H9 (cell line): ENCODE measurements at regions not wholly inside any gene's neighbourhood (a gene's known extent, or its start where the extent isn't known, plus 50 kb on each side); places are given as distances from the start of the nearest gene placed in this dataset.

Experiments
- DNase-seq: peaks from one replicate; pipeline ENCODE4 v3.0.0-alpha.2; 2017
- H2AFZ ChIP-seq: one replicate; pipeline ENCODE4 v1.6.1; 2013; ENCODE audit warnings: mild to moderate bottlenecking, low read length, control low read depth, moderate library complexity
- H2AK5ac ChIP-seq: 2 replicates; pipeline ENCODE4 v1.6.1; 2013; ENCODE audit warnings: low read length, control low read depth, mixed read lengths; ENCODE audit not compliant: insufficient read length
- H2BK120ac ChIP-seq: one replicate; pipeline ENCODE4 v1.6.1; 2013; ENCODE audit warnings: low read depth, mild to moderate bottlenecking, low read length, control low read depth, inconsistent platforms; ENCODE audit not compliant: poor library complexity, severe bottlenecking
- H2BK12ac ChIP-seq: 2 replicates; pipeline ENCODE4 v1.6.1; 2013; ENCODE audit warnings: low read length, control low read depth, mixed read lengths, low read depth; ENCODE audit not compliant: insufficient read length
- H2BK15ac ChIP-seq: 2 replicates; pipeline ENCODE4 v1.6.1; 2013; ENCODE audit warnings: low read depth, low read length, control low read depth
- H2BK20ac ChIP-seq: one replicate; pipeline ENCODE4 v1.6.1; 2013; ENCODE audit warnings: low read depth, mild to moderate bottlenecking, low read length, control low read depth, inconsistent platforms; ENCODE audit not compliant: poor library complexity, severe bottlenecking
- H2BK5ac ChIP-seq: 2 replicates; pipeline ENCODE4 v1.6.1; 2013; ENCODE audit warnings: low read length, control low read depth, mixed read lengths; ENCODE audit not compliant: insufficient read length
- H3K14ac ChIP-seq: 2 replicates; pipeline ENCODE4 v1.6.1; 2013; ENCODE audit warnings: low read length, control low read depth; ENCODE audit not compliant: insufficient read depth
- H3K18ac ChIP-seq: 2 replicates; pipeline ENCODE4 v1.6.1; 2013; ENCODE audit warnings: low read depth, mild to moderate bottlenecking, mixed read lengths, low read length, control low read depth; ENCODE audit not compliant: insufficient read length
- H3K23ac ChIP-seq: 2 replicates; pipeline ENCODE4 v1.6.1; 2013; ENCODE audit warnings: low read length, control low read depth, mixed read lengths, low read depth; ENCODE audit not compliant: insufficient read length
- H3K23me2 ChIP-seq: 2 replicates; pipeline ENCODE4 v1.6.1; 2013; ENCODE audit warnings: low read depth, mild to moderate bottlenecking, mixed read lengths, low read length, control low read depth; ENCODE audit not compliant: insufficient read length, poor library complexity, severe bottlenecking
- H3K27ac ChIP-seq: 2 replicates; pipeline ENCODE4 v1.5.1; 2013; ENCODE audit warnings: low read length, control low read depth, mixed read lengths, low read depth; ENCODE audit not compliant: insufficient read length
- H3K27me3 ChIP-seq: 2 replicates; pipeline ENCODE4 v1.6.1; 2013; ENCODE audit warnings: low read length, control low read depth, inconsistent platforms; ENCODE audit not compliant: insufficient read depth
- H3K4ac ChIP-seq: 2 replicates; pipeline ENCODE4 v1.6.1; 2013; ENCODE audit warnings: low read depth, mild to moderate bottlenecking, control low read depth, inconsistent platforms, low read length, moderate library complexity
- H3K4me1 ChIP-seq: 2 replicates; pipeline ENCODE4 v1.6.1; 2013; ENCODE audit warnings: low read length, control low read depth, inconsistent platforms; ENCODE audit not compliant: insufficient read depth
- H3K4me2 ChIP-seq: 2 replicates; pipeline ENCODE4 v1.6.1; 2013; ENCODE audit warnings: low read length, control low read depth, mixed read lengths; ENCODE audit not compliant: insufficient read length, insufficient read depth
- H3K56ac ChIP-seq: 2 replicates; pipeline ENCODE4 v1.6.1; 2013; ENCODE audit warnings: low read depth, mild to moderate bottlenecking, mixed read lengths, low read length, control low read depth; ENCODE audit not compliant: insufficient read length
- H3K79me1 ChIP-seq: 2 replicates; pipeline ENCODE4 v1.6.1; 2013; ENCODE audit warnings: low read depth, mild to moderate bottlenecking, moderate library complexity, low read length, control low read depth, inconsistent platforms; ENCODE audit not compliant: insufficient read depth, poor library complexity, severe bottlenecking
- H3K79me2 ChIP-seq: 2 replicates; pipeline ENCODE4 v1.6.1; 2013; ENCODE audit warnings: low read length, control low read depth, inconsistent platforms; ENCODE audit not compliant: insufficient read depth
- H3K9ac ChIP-seq: 2 replicates; pipeline ENCODE4 v1.6.1; 2013; ENCODE audit warnings: low read length, control low read depth, mixed read lengths; ENCODE audit not compliant: insufficient read length; ENCODE audit errors: extremely low read depth
- H3K9me3 ChIP-seq: one replicate; pipeline ENCODE4 v1.6.1; 2013; ENCODE audit warnings: low read depth, low read length, inconsistent platforms; ENCODE audit not compliant: control insufficient read depth
- H3T11ph ChIP-seq: one replicate; pipeline ENCODE4 v1.6.1; 2013; ENCODE audit warnings: mild to moderate bottlenecking, low read length, control low read depth, inconsistent platforms
- H4K20me1 ChIP-seq: one replicate; pipeline ENCODE4 v1.6.1; 2013; ENCODE audit not compliant: control insufficient read depth, insufficient read length, insufficient read depth
- H4K5ac ChIP-seq: 2 replicates; pipeline ENCODE4 v1.6.1; 2013; ENCODE audit warnings: low read depth, mild to moderate bottlenecking, mixed read lengths, low read length, control low read depth; ENCODE audit not compliant: insufficient read length
- H4K8ac ChIP-seq: replicated peaks from 2 replicates; pipeline ENCODE4 v1.6.1; 2013; ENCODE audit warnings: low read length, control low read depth, mixed read lengths, low read depth; ENCODE audit not compliant: insufficient read length
- H4K91ac ChIP-seq: 2 replicates; pipeline ENCODE4 v1.6.1; 2013; ENCODE audit warnings: low read depth, mild to moderate bottlenecking, moderate library complexity, mixed read lengths, low read length, control low read depth; ENCODE audit not compliant: insufficient read length
- H3K27ac Mint-ChIP-seq, 3 experiments: 2 replicates in 2 of 3; 3 replicates in 1 of 3; pipeline ENCODE4 v1.8.0; 2020 to 2021; ENCODE audit warnings: mixed read lengths in 3 of 3, mild to moderate bottlenecking in 1 of 3, moderate library complexity in 1 of 3
- H3K27me3 Mint-ChIP-seq: 2 replicates; pipeline ENCODE4 v1.8.0; 2021; ENCODE audit warnings: low read depth, mild to moderate bottlenecking, moderate library complexity, mixed read lengths
- H3K36me3 Mint-ChIP-seq, 3 experiments: 2 replicates in 2 of 3; 3 replicates in 1 of 3; pipeline ENCODE4 v1.8.0; 2020 to 2021; ENCODE audit warnings: low read depth in 3 of 3, mixed read lengths in 3 of 3; ENCODE audit not compliant: insufficient read depth in 1 of 3
- H3K4me1 Mint-ChIP-seq, 2 experiments: 2 replicates each; pipeline ENCODE4 v1.8.0; 2020; ENCODE audit warnings: mixed read lengths in 2 of 2
- H3K4me3 Mint-ChIP-seq, 2 experiments: 2 replicates in 1 of 2; 3 replicates in 1 of 2; pipeline ENCODE4 v1.8.0; 2020 to 2021; ENCODE audit warnings: mild to moderate bottlenecking in 2 of 2, mixed read lengths in 2 of 2, moderate library complexity in 1 of 2
- H3K9me3 Mint-ChIP-seq, 2 experiments: 2 replicates in 1 of 2; 3 replicates in 1 of 2; pipeline ENCODE4 v1.8.0; 2020; ENCODE audit warnings: mild to moderate bottlenecking in 2 of 2, mixed read lengths in 2 of 2, moderate library complexity in 1 of 2
- CTCF ChIP-seq: fragments of 200-600 bp; sonication (generic); conservative IDR thresholded peaks from 3 replicates; pipeline ENCODE4 v1.8.0; 2021; ENCODE audit warnings: antibody characterized with exemption, mild to moderate bottlenecking
- WGBS: extraction: QIAGEN DNeasy Blood & Tissue Kit; methylation state at CpG from one replicate; pipeline ENCODE4 v1.1.7; 2013; ENCODE audit warnings: missing lambda C conversion rate, low lambda C conversion rate, mixed read lengths; ENCODE audit not compliant: insufficient read length; ENCODE audit errors: extremely low coverage; 5-methylcytosine and 5-hydroxymethylcytosine counted together

GRCh38 chr7:94061326-94061725 is 57.2 kb upstream of the BET1 start:
- no peak overlapping the region for H2AFZ ChIP-seq
- H3K9ac ChIP-seq: no peak overlapping the region
- H3K4me1 Mint-ChIP-seq: peaks cover 0 to 6% of the 10 kb centered on the region in 2 experiments; a peak in 2 of 4 replicates
- no peak overlapping the region for H2BK5ac ChIP-seq
- H3K27me3 Mint-ChIP-seq: no peaks in the 10 kb centered on the region
- H3K4me3 Mint-ChIP-seq: no peak overlapping the region
- H2BK15ac ChIP-seq: no peak overlapping the region
- H3T11ph ChIP-seq: no peak overlapping the region
- H3K4me2 ChIP-seq: no peak overlapping the region
- H3K27ac ChIP-seq: no peak overlapping the region
- no peak overlapping the region for H4K91ac ChIP-seq
- no peak overlapping the region for H3K27ac Mint-ChIP-seq
- H4K5ac ChIP-seq: no peak overlapping the region
- H2AK5ac ChIP-seq: no peak overlapping the region
- H4K20me1 ChIP-seq: no peaks in the 10 kb centered on the region
- no peaks in the 10 kb centered on the region for H3K27me3 ChIP-seq
- no peaks in the 10 kb centered on the region for H3K79me1 ChIP-seq
- H3K9me3 Mint-ChIP-seq: no peaks in the 10 kb centered on the region
- H4K8ac ChIP-seq: no peak overlapping the region
- H2BK20ac ChIP-seq: no peak overlapping the region
- H3K4me1 ChIP-seq: no peaks in the 10 kb centered on the region
- no peak overlapping the region for H2BK120ac ChIP-seq
- H3K36me3 Mint-ChIP-seq: no peaks in the 10 kb centered on the region
- no peak overlapping the region for H2BK12ac ChIP-seq
- no peak overlapping the region for H3K56ac ChIP-seq
- H3K23ac ChIP-seq: no peak overlapping the region
- no peaks in the 10 kb centered on the region for H3K23me2 ChIP-seq
- no peak for TF ChIP-seq CTCF
- H3K9me3 ChIP-seq: no peaks in the 10 kb centered on the region
- no peak for DNase-seq
- no peak overlapping the region for H3K14ac ChIP-seq
- no peak overlapping the region for H3K18ac ChIP-seq
- H3K79me2 ChIP-seq: no peaks in the 10 kb centered on the region
- no CpG with 5 or more reads among the region's 3 CpGs for WGBS
- H3K4ac ChIP-seq: no peak overlapping the region
